ENCODE measurements at regions not wholly inside any gene's neighbourhood (a gene's known extent, or its start where the extent isn't known, plus 50 kb on each side); places are given as distances from the start of the nearest gene placed in this dataset.
"Not testable (repeated sequence)": the region's sequence is repeated elsewhere in the genome, so short reads cannot be mapped to it uniquely, and the experiment has no call there.

DNA sequence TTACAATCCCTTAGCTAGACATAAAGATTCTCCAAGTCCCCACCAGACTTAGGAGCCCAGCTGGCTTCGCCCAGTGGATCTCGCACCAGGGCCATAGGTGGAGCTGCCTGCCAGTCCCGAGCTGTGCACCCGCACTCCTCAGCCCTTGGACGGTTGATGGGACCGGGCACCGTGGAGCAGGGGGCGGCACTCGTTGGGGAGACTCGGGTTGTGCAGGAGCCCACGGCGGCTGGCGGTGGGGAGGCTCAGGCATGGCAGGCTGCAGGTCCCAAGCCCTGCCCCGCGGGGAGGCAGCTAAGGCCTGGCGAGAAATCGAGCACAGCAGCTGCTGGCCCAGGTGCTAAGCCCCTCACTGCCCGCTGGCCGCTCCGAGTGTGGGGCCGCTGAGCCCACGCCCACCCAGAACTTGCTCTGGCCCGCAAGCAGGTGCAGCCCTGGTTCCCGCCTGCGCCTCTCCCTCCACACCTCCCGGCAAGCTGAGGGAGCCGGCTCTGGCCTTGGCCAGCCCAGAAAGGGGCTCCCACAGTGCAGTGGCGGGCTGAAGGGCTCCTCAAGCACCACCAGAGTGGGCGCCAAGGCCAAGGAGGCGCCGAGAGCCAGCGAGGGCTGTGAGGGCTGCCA is 275.0 kb upstream of the PDE3A start:
- DNase-seq = not testable (repeated sequence)

DNA sequence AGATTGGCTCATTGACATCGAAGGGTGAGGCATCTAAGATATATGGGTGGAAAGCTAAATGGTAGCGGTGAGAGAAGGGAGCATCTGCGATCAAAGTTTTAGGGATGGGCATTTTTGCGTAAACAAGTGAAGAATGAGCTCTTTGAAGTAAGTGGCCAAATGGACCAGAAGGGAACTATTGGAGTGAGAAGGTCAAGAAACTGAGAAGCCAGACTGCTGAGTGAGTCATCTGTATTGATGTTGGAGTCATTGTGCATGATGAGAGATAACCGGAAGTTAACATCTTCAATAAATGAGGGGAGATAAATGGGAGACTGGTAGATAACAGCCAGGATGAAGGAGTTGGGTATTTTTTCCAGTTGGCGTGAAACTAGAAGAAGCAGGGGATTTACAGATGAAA is 271.9 kb upstream of the PDE3A start:
- DNase-seq = no peak

DNA sequence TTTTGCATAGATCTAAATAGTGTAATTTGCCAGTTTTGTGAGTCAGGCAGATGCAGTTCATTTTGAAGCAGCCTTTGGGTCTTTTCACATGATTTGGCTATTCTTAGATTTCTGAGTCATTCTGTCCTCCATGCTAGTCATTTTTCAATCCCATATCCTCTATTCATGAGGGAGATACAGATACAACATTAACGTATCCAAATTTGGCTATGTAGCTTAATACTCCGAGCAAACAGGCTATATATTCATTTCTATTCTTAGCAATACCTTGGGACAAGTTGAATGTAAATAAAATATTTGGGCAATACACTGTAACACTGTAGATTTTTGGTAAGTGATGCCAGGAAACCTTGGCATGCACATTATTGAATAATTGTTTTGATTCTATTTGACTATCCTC is 270.7 kb upstream of the PDE3A start:
- no peak for DNase-seq

DNA sequence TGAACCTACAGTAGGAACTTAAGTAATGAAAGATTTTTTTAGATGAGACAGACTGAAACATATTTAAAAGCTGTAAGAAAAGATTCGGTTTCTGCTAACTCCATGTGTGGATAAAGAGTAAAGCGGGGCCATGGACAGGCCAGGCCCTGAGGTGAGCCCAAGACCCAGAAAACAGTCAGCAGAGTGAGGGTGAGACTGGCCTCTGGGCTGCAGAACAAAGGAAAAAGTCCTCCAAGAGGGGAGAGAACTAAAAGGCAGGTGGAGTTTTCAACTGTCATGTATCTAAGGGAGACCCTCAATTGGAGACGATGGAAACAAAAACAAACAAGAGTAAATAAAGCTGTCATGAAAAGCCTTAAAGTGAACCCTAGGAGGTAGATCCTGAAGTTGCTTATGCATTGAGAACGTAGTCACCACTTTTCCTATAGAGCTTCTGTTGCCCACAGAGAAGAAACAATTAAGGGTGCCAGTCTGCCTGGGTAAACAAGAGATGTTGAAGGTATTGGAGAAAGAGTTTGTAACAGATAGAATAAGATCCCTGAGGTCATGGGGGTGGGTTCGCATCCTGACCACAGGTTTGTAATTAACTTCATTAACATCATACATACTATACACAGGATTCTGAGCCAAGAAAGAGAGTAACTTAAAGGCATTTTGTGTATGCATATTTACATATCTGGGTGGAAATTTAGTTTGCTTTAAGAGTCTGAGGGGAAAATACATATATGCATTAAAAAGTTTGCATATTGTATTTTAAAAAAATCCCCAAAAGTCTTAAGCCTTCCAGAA is 268.7 kb upstream of the PDE3A start:
- DNase-seq = no peak

DNA sequence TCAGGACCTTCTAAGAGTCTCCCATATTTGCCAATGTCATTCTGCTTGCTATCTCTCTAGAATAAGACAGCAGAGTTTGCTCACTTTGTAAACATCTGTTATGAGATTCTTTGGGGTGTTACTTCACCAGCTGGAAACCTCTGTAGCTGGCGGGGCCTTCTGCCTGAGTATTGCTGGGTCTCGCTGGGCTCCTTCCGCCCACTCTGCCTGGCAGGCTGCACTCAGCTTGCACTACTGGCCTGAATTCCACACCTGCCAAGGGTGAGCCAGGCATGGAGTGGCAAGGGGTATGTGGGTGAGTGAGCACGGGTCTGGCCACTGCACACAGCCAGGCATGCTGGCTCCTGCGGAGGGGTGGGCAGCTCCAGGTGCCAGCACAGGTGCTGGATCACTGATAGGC is 267.3 kb upstream of the PDE3A start:
- no peak for DNase-seq

DNA sequence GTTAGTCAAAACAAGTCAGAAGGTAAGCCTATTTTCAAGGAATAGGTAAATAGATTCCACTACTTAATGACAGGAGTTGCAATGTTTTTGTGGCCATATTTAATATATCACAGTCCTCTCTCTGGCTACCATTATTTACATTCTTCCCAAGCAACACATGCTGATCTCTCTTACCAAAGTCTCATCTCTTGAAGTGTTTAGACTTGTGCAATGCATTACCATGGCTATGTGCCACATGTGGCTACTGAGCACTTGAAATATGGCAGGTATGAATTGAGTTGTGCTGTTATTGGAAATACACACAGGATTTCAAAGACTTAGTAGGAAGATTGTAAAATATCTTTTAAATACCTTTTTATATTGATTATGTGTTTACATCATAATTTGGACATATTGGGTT is 262.4 kb upstream of the PDE3A start:
- peak; percentile 40 for DNase-seq

DNA sequence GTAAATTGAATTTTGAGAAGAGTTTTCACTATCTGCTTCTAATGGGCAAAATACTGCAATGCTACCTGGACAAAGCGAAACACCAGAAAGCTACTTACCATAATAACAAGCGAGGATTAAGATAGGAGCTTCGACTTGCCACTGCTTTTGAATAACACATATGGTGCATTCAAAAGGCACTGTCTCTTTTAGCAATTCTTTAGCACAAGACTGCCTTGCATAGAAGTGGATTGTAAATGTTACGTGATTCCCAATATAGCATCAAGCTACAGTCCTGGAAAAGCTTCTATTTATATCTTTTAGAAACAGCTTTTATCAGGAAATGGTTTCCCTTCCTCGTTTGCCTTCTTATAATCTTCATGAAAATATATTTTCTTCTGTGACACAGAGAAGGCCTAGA is 258.7 kb upstream of the PDE3A start:
- no peak for DNase-seq

DNA sequence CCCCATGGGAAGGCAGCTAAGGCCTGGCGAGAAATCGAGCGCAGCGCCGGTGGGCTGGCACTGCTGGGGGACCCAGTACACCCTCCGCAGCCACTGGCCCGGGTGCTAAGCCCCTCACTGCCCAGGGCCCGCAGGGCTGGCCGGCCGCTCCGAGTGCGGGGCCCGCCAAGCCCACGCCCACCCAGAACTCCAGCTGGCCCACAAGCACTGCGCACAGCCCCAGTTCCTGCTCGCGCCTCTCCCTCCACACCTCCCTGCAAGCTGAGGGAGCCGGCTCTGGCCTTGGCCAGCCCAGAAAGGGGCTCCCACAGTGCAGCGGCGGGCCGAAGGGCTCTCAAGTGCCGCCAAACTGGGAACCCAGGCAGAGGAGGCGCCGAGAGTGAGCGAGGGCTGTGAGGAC is 253.0 kb upstream of the PDE3A start:
- DNase-seq = not testable (repeated sequence)

DNA sequence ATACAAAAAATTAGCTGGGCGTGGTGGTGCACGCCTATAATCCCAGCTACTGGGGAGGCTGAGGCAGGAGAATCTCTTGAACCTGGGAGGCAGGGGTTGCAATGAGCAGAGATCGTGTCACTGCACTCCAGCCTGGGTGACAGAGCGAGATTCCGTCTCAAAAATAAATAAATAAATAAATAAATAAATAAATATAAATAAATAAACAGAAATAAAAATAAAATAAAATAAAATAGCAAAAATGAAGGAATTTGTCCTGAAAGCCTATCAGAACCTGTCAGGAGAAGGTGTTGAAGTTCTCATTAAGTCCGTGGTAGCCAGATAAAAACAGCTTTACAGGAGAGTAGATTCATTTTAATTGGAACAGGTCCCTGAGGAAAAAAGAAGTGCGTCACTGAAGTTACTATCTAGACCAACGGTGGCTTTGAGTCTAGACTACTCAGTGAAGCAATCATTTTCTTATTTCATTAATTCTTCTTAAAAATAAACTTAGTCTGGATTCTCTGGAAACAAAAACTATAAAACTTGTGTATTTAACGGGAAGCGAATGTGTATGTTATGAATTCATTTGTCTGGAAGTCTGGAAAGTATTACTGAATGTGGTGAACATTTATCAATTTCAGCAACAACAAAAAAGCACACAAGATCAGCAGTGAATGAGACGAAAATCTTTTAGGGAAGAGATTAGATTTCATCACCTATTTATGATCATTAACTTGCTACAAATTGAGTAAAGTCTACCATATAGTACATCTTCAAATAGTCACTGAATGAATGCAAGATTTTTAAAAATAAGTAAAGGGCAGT is 248.5 kb upstream of the PDE3A start:
- DNase-seq = no peak

DNA sequence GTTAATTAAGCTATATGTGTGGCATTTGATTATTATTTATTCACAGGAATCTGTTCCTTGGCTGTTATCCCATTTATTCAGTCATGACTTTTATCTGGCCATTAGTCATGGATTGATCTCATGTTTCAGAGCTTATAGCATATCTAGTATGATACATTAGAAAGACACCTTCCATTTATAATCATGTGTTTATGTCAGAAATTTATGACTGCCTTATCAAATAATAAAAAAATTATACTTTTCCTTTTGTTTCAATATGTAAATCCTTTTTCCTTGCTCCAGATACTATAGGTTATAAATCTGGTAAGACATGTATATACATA is 248.0 kb upstream of the PDE3A start:
- no peak for DNase-seq

DNA sequence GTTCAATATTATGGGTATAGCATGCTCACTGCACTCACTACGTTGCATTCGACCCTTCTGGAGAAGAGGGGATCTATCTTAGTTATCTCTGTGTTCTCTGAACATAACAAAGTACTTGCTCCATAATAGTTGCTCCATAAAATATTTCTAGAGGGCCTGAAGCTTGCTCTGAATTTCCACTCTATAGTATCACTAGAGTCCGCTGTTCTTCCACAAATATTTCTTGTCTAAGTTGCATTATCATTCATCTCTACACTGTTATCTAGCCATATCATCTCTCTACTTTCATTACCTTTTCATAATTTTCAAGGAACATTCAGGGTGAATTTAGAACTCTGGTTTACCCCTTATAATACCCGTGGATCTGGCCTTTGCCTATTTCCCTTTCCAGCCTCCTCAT is 246.1 kb upstream of the PDE3A start:
- DNase-seq = no peak

DNA sequence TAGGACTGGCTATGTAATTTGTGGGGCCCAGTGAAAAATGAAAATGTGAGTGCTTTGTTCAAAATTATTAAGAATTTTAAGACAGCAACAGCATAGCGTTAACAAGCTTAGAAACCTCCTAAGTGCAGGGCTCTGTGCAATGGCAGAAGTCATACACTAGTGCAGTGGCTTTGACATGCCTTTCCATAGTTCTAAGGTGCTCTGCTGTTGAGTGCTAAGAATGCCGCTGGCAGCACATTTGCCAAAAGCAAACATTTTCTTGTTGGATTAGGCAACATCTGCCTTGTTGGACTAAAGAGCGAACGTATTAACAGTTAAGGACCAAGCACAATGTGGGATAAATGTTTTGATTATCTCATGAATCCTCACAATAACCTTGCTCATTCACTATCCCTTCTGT is 244.9 kb upstream of the PDE3A start:
- DNase-seq = no peak

DNA sequence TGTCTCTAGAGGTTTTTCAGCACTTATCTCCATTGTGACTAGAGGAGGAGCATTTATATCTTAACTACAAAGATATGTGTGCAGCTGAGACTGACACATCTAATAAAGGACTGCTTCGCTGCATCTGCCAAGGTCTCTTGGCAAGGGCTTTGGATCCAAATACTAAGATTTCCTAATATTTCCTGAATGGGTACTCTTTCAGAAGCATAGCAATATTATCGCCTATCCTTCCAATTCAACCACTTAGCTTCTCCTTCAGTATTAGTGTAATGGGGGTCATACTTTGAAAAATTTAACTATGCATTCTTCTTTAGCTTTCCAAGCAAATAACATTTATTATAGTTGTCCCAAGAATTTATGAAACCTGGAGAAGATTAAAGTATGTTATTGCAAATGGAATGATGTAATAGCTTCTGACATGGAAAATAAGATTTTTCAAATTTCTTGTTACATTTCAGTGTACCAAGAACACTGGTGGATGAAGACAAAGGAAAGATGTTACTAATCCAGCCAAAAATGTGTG is 243.0 kb upstream of the PDE3A start:
- DNase-seq = no peak

DNA sequence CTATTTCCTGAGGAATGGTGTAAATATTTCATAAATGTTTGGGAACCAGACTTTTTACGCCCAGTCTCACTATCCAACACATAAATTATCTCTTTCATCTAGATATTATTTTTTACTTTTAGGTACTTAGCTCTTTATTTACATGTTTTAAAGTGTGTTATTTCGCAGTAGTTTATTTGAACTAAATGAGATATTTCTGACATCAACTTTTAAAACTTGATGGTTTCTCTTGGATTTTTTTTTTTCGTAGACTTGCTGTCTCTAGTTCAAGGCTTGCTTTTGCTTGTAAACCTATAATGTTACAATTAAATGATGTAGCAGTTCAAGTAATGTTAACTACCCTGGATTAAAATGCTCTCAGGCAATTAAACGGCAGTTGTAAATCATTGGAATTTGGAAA is 241.7 kb upstream of the PDE3A start:
- no peak for DNase-seq

DNA sequence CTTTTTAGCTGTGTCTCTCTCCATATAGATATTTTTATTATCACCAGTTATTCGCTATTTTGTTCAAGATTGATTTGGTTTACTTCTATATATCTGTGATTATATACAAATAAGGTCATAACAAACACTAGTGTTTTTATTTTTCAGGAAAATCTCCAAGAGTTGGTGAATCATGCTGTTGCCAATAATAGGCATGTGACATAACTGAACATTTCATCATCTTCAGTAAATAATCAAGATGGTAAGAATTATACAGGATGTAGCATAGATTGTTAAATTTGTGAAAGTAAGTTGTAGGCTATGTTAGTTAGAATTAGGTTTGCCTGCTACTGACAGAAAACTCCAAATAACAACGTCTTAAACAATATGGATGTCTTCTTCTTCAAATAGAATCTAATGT is 240.9 kb upstream of the PDE3A start:
- no peak for DNase-seq

DNA sequence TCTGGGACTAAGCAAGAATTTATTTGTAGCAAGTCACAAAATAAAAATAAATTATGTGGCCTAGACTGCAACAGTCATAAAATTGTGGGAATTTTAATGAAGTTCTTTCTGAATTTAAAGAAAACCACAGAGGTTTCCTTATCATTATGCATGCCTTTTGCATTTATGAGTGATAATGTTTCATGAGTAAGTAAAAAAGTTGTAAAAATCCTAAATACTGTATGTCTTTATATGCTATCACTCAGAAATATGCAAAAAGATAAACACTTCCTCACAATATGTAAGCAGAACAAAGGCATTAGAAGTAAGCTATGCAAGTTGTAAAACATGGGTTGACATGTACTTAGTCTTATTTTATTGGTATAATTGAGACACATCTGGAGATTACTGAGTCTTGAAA is 239.4 kb upstream of the PDE3A start:
- DNase-seq = no peak

DNA sequence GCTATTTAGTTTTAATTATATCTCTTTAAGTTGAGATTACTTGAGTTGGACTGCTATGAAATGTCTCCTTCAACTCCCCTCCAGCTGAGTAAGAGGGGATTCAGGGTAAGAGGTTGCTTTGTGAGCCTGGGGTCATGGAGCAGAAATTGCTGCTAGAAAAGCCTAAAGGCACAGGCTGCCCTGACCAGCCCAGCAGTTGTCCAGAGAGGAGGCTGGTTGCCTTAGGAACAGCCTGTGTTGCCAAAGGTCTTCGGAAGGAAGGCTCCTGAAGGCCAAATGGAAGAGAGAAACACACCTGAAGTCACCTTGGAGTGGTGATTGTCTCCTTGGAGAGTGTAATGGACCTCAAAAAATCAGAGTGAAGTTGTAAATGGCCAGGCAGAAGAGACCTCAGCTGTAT is 235.5 kb upstream of the PDE3A start:
- no peak for DNase-seq

DNA sequence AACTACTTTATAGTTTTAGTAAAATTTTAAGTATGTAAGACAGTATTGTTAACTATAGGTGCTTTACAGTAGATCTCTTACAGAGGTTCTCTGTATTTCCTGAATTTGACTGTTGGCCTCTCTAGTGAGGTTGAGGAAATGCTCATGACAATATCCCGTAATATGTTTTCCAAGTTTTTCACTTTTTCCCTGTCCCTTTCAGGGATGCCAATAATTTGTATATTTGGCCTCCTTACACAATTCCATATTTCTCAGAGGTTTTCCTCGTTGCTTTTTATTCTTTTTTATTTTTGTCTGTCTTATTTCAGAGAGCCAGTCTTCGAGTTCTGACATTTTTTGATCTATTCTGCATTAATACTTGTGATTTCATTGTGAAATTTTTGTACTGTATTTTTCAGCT is 233.7 kb upstream of the PDE3A start:
- no peak for DNase-seq

DNA sequence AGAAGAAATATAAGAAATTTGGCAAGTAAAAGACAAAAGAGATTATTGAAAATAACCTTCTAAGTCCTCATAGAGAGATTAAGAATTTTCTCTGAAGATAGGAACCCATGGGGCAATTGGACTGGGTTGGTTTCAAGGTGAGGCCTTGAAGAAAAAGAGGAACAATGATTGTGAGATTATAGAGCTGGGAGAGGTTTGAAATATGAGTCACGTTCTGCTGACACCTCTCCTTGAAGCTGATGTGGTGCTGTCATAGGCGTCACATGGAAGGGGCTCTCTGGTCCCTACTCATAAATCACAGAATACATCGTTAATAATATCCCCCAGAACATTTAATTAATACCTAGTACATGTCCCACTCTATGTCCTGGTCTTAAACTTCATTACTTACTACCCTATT is 227.6 kb upstream of the PDE3A start:
- DNase-seq = no peak

DNA sequence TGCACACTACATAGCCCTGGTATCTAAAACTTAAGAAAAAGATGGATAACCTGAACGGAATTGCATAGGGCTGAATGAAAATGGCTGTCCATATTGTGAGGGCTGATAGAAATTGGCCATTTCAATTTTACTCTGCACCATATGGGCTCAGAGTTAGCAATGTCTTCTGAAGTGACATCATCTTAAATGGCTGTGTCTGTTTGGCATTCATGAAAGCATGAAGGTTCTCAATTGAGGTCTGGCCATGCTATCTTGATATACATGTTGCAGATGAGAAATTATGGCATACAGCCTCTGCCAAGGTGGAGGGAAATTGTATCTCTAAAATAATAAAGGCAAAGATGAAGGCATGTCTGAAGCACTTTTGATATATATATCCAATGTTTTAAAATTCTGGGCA is 226.0 kb upstream of the PDE3A start:
- DNase-seq = no peak

DNA sequence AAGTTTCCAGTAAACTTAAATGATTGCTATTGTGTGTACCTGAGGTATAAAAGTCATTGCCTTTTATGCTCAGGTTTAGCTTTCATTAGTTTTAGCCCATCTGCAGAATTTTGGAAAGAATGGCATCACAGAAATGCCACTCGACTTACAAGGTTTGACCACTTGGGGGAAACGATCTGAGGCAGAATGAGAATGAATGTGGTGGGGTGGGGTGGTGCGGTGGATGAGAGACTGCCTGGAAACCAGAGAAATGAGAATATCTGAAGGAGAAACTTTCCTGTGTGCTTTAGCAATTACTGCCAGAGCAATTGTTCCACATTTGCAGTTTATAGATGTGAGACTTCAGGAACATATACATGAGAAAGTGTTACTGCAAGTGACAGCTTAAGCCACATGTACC is 225.4 kb upstream of the PDE3A start:
- DNase-seq = peak; percentile 22

DNA sequence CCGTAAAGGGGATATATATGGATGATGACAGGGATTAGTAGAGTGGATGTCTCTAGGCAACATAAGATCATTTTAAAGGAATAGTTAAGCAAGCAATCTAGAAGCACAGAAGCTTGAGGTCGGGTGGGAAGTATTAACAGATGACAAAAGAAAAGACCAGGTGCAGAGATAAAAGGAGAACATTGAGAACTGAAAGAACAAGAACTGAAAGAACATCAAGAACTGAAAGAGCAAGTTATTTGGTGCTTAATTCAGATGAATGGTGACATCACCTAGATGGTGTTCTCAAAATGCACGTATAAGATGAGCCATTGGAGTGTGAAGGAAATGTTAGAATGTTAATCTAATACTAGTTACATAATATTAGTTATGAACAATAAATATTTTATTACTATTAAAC is 224.0 kb upstream of the PDE3A start:
- DNase-seq = no peak

DNA sequence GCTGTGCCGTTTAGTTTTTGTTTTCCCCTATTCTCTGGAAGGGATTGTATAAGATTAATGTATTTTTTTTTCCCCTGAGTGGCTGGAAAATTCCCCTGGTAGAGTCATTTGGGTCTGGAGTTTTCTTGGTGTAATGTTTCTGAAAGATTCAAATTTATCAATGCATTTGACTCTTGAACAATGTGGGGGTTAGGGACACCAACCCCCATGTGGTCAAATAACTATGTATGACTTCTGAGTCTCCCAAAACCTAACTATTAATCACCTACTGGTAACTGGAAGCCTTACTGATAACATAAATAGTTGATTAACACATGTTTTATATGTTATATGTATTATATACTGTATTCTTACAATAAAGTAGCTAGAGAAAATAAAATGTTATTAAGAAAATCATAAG is 220.1 kb upstream of the PDE3A start:
- no peak for DNase-seq

DNA sequence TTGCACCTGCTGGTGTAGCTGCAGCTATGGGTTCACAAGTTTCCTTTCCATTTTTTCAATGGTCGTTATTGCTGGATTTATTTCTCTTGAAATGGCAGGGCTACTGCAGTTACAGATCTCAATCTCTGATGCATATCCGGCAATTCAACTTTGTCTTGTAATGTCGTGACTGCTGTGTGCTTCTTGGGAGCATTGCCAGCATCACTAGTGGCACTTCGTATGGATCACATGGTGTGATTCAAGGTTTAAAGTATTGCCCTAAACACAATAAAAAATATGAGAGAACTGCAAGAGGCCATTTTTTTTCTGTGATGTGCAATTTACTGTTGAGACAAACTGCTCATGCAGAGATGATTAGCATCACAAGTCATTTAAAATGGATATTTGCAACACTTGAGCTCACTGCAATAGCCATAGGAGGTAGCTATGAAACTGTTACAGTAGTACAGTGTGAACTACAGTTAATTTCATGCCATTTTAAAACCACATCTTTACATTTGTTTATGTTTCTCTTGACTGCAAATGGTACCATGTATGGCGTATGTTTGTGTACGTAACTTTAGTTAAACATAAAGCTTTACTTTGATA is 217.4 kb upstream of the PDE3A start:
- no peak for DNase-seq

Measured in DMS53 (cell line).